HG03354 (cell line): ENCODE measurements at regions not wholly inside any gene's neighbourhood (a gene's known extent, or its start where the extent isn't known, plus 50 kb on each side); places are given as distances from the start of the nearest gene placed in this dataset.

ENCODE experiments used
- ATAC-seq: cut with Tn5 transposase; IDR thresholded peaks from one replicate; pipeline ENCODE4 v1.9.1; 2021; ENCODE audit warnings: mild to moderate bottlenecking; ENCODE audit not compliant: unreplicated experiment, poor library complexity, severe bottlenecking

- no peak for ATAC-seq
Measured at GRCh38 chr15:77808581-77809177, 176.0 kb upstream of the LINGO1 start.

GRCh38 chr15:77808075-77808474, 175.4 kb upstream of the LINGO1 start:
- ATAC-seq, result no peak

GRCh38 chr15:77807611-77808010, 174.9 kb upstream of the LINGO1 start:
- no peak for ATAC-seq

GRCh38 chr15:77807115-77807514, 174.4 kb upstream of the LINGO1 start:
- ATAC-seq, result no peak

GRCh38 chr15:77804210-77804609, 171.5 kb upstream of the LINGO1 start:
- ATAC-seq, result no peak

GRCh38 chr15:77803487-77803886, 170.8 kb upstream of the LINGO1 start:
- ATAC-seq, result no peak

- ATAC-seq, result no peak
Measured at GRCh38 chr15:77800305-77800704, 167.6 kb upstream of the LINGO1 start.

- ATAC-seq, result no peak
Measured at GRCh38 chr15:77798847-77799246, 166.1 kb upstream of the LINGO1 start.

- ATAC-seq, result no peak
Measured at GRCh38 chr15:77798151-77798835, 165.6 kb upstream of the LINGO1 start.

GRCh38 chr15:77797270-77797669, 164.6 kb upstream of the LINGO1 start:
- ATAC-seq, result no peak

- ATAC-seq, result no peak
Measured at GRCh38 chr15:77796046-77796729, 163.5 kb upstream of the LINGO1 start.

- no peak for ATAC-seq
Measured at GRCh38 chr15:77795446-77795845, 162.7 kb upstream of the LINGO1 start.

- no peak for ATAC-seq
Measured at GRCh38 chr15:77791941-77792340, 159.2 kb upstream of the LINGO1 start.

GRCh38 chr15:77790481-77790880, 157.8 kb upstream of the LINGO1 start:
- ATAC-seq, result no peak

- ATAC-seq, result no peak
Measured at GRCh38 chr15:77786956-77787355, 154.2 kb upstream of the LINGO1 start.

GRCh38 chr15:77786181-77786890, 153.6 kb upstream of the LINGO1 start:
- no peak for ATAC-seq

GRCh38 chr15:77784361-77785292, 151.9 kb upstream of the LINGO1 start:
- no peak for ATAC-seq

- ATAC-seq, result no peak
Measured at GRCh38 chr15:77783636-77784035, 150.9 kb upstream of the LINGO1 start.

- no peak for ATAC-seq
Measured at GRCh38 chr15:77782691-77783090, 150.0 kb upstream of the LINGO1 start.

- no peak for ATAC-seq
Measured at GRCh38 chr15:77781946-77782240, 149.2 kb upstream of the LINGO1 start.
